SK-N-DZ (cell line): ENCODE measurements at regions not wholly inside any gene's neighbourhood (a gene's known extent, or its start where the extent isn't known, plus 50 kb on each side); places are given as distances from the start of the nearest gene placed in this dataset.
"Not testable (repeated sequence)": the region's sequence is repeated elsewhere in the genome, so short reads cannot be mapped to it uniquely, and the experiment has no call there.

Experiments
- DNase-seq: peaks from one replicate; pipeline ENCODE4 v3.0.0-alpha.2; 2015; ENCODE audit warnings: low spot score

- no peak for DNase-seq
Observed at GRCh38 chr7:21317966-21318915, 109.6 kb upstream of the SP4 start.

GRCh38 chr7:21318916-21319270 is 109.0 kb upstream of the SP4 start:
- no peak for DNase-seq

GRCh38 chr7:21326241-21326640 is 101.6 kb upstream of the SP4 start:
- no peak for DNase-seq

GRCh38 chr7:21326921-21327320 is 101.0 kb upstream of the SP4 start:
- DNase-seq: no peak

GRCh38 chr7:21327422-21328409 is 100.2 kb upstream of the SP4 start:
- no peak for DNase-seq

- no peak for DNase-seq
Observed at GRCh38 chr7:21330462-21331178, 97.3 kb upstream of the SP4 start.

- no peak for DNase-seq
Observed at GRCh38 chr7:21334906-21335305, 93.0 kb upstream of the SP4 start.

GRCh38 chr7:21336743-21337142 is 91.1 kb upstream of the SP4 start:
- no peak for DNase-seq

- no peak for DNase-seq
Observed at GRCh38 chr7:21338728-21339164, 89.1 kb upstream of the SP4 start.

GRCh38 chr7:21344900-21345299 is 83.0 kb upstream of the SP4 start:
- not testable (repeated sequence) for DNase-seq

GRCh38 chr7:21345361-21345760 is 82.5 kb upstream of the SP4 start:
- no peak for DNase-seq

GRCh38 chr7:21346297-21346696 is 81.6 kb upstream of the SP4 start:
- DNase-seq: no peak

- no peak for DNase-seq
Observed at GRCh38 chr7:21352540-21353387, 75.1 kb upstream of the SP4 start.

GRCh38 chr7:21353388-21353780 is 74.5 kb upstream of the SP4 start:
- no peak for DNase-seq

GRCh38 chr7:21354284-21354683 is 73.6 kb upstream of the SP4 start:
- no peak for DNase-seq

GRCh38 chr7:21355406-21355874 is 72.4 kb upstream of the SP4 start:
- no peak for DNase-seq

GRCh38 chr7:21356616-21357015 is 71.3 kb upstream of the SP4 start:
- DNase-seq: no peak

GRCh38 chr7:21357151-21358097 is 70.5 kb upstream of the SP4 start:
- no peak for DNase-seq

GRCh38 chr7:21358648-21359047 is 69.2 kb upstream of the SP4 start:
- no peak for DNase-seq
